ENCODE measurements at regions not wholly inside any gene's neighbourhood (a gene's known extent, or its start where the extent isn't known, plus 50 kb on each side); places are given as distances from the start of the nearest gene placed in this dataset.

DNA sequence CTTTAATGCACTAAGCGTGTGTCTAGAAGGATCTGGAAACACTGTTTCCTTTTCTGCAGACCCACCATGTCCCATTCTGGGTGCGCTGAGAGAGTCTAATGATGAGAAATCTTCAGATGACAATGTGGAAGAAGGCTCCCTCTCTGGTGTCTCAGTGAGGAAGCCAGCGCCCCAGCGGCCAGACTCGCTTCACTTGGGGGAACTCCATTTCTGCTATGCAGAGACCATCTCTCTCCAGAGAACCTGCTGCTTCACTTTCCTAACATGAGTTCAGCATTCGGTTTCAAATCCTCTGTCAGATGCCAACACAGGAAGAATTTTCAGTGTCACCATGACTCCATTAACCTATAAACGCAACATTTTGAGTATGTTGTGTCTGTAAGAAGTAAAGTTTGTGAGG is 121.8 kb downstream of the SYF2 start:
- Histone ChIP-seq H3K4me3 (ENCODE audit: low read length) (no peak overlapping the region), H3K9me3 (replicated peaks; ENCODE audit: insufficient read depth, low read length) (no peaks in the 10 kb centered on the region), H3K4me2 (ENCODE audit: low read depth, low read length) (no peak overlapping the region), H3K79me2 (ENCODE audit: low read length) (no peaks in the 10 kb centered on the region), H3F3A (ENCODE audit: insufficient read depth, low read length) (0 out of 2 replicates have a peak, but pooled peaks cover 3% of the 10 kb centered on the region), H2AFZ (ENCODE audit: low read length) (no peak overlapping the region), H3K27me3 (replicated peaks; ENCODE audit: insufficient read depth, low read length) (no peaks in the 10 kb centered on the region), H4K20me1 (ENCODE audit: insufficient read depth, low read length) (no peaks in the 10 kb centered on the region), H3K9me2 (replicated peaks; ENCODE audit: insufficient read depth, low read length) (no peaks in the 10 kb centered on the region), H3K9ac (ENCODE audit: low read length) (no peak overlapping the region), H3K4me1 (ENCODE audit: low read length) (no peaks in the 10 kb centered on the region), H3K36me3 (replicated peaks; ENCODE audit: insufficient read depth, low read length) (no peaks in the 10 kb centered on the region), H3K27ac (ENCODE audit: low read length) (no peak overlapping the region)
- TF ChIP-seq EZH2 (optimal IDR thresholded peaks at IDR 0.05; ENCODE audit: low read depth, low read length) (no peak), EZH2phosphoT487 (IDR thresholded peaks at IDR 0.05; ENCODE audit: low read length) (no peak)
- TF ChIP-seq, protein P1, sequence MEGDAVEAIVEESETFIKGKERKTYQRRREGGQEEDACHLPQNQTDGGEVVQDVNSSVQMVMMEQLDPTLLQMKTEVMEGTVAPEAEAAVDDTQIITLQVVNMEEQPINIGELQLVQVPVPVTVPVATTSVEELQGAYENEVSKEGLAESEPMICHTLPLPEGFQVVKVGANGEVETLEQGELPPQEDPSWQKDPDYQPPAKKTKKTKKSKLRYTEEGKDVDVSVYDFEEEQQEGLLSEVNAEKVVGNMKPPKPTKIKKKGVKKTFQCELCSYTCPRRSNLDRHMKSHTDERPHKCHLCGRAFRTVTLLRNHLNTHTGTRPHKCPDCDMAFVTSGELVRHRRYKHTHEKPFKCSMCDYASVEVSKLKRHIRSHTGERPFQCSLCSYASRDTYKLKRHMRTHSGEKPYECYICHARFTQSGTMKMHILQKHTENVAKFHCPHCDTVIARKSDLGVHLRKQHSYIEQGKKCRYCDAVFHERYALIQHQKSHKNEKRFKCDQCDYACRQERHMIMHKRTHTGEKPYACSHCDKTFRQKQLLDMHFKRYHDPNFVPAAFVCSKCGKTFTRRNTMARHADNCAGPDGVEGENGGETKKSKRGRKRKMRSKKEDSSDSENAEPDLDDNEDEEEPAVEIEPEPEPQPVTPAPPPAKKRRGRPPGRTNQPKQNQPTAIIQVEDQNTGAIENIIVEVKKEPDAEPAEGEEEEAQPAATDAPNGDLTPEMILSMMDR (IDR thresholded peaks at IDR 0.05; ENCODE audit: low read length) = no peak
- no peak for DNase-seq

DNA sequence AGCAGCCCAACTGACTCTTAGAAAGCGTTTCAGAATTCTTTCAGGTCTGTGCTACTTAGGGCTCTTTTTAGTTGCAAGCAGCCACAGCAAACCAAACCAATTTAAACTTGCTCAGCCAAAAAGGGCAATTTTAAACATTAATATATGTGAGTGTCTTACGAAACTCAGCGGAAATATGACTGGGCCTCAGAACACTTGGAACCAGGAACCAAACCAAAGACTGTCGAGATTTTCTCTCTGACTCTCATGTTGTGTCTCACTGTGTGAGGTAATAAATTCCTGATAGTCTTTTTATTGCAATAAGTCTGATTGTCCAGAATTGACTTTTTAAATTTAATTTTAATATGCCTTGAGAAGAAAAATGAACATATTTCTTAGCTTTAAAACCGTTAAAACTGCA is 122.3 kb downstream of the SYF2 start:
- Histone ChIP-seq H3K27ac (ENCODE audit: low read length) (no peak overlapping the region), H3K79me2 (ENCODE audit: low read length) (no peaks in the 10 kb centered on the region), H3K9me3 (replicated peaks; ENCODE audit: insufficient read depth, low read length) (no peaks in the 10 kb centered on the region), H3K9me2 (replicated peaks; ENCODE audit: insufficient read depth, low read length) (no peaks in the 10 kb centered on the region), H3K9ac (ENCODE audit: low read length) (no peak overlapping the region), H3K4me1 (ENCODE audit: low read length) (no peaks in the 10 kb centered on the region), H3K27me3 (replicated peaks; ENCODE audit: insufficient read depth, low read length) (no peaks in the 10 kb centered on the region), H3K4me2 (ENCODE audit: low read depth, low read length) (no peak overlapping the region), H3K4me3 (ENCODE audit: low read length) (no peak overlapping the region), H3K36me3 (replicated peaks; ENCODE audit: insufficient read depth, low read length) (no peaks in the 10 kb centered on the region), H2AFZ (ENCODE audit: low read length) (no peak overlapping the region), H3F3A (ENCODE audit: insufficient read depth, low read length) (0 out of 2 replicates have a peak, but pooled peaks cover 3% of the 10 kb centered on the region), H4K20me1 (ENCODE audit: insufficient read depth, low read length) (no peaks in the 10 kb centered on the region)
- no peak for TF ChIP-seq EZH2 (optimal IDR thresholded peaks at IDR 0.05; ENCODE audit: low read depth, low read length)
- TF ChIP-seq, protein P1 (IDR thresholded peaks at IDR 0.05; ENCODE audit: low read length) = no peak
- no peak for TF ChIP-seq EZH2phosphoT487 (IDR thresholded peaks at IDR 0.05; ENCODE audit: low read length)
- DNase-seq = no peak

DNA sequence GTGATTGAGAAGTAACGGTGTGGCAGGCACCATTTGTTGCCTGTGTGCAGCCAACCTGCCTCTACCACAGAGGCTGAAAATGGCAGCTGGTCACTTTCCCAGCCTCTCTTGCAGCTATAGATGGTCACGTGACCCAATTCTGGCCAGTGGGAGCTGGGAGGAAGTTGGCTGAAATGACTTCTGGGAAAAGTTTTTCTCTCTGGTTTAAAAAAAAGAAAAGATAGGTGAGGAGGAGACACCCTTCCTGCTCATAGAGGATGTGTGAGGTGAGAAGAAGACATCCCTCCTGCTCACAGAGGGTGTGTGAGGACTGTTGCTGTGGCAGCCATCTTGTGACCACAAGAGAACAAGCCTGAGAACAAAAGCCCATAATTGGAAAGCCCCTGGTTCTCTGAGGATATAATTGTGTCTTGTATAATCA is 122.8 kb downstream of the SYF2 start:
- H3K4me3 ChIP-seq (ENCODE audit: low read length) = no peak overlapping the region
- no peak overlapping the region for H3K4me2 ChIP-seq (ENCODE audit: low read depth, low read length)
- no peak overlapping the region for H3K27ac ChIP-seq (ENCODE audit: low read length)
- H2AFZ ChIP-seq (ENCODE audit: low read length) = no peak overlapping the region
- no peaks in the 10 kb centered on the region for H4K20me1 ChIP-seq (ENCODE audit: insufficient read depth, low read length)
- TF ChIP-seq EZH2phosphoT487 (IDR thresholded peaks at IDR 0.05; ENCODE audit: low read length) = no peak
- TF ChIP-seq, protein P1 (IDR thresholded peaks at IDR 0.05; ENCODE audit: low read length) = no peak
- no peak for TF ChIP-seq EZH2 (optimal IDR thresholded peaks at IDR 0.05; ENCODE audit: low read depth, low read length)
- 0 out of 2 replicates have a peak, but pooled peaks cover 3% of the 10 kb centered on the region for H3F3A ChIP-seq (ENCODE audit: insufficient read depth, low read length)
- H3K9me3 ChIP-seq (replicated peaks; ENCODE audit: insufficient read depth, low read length) = no peaks in the 10 kb centered on the region
- no peaks in the 10 kb centered on the region for H3K4me1 ChIP-seq (ENCODE audit: low read length)
- no peaks in the 10 kb centered on the region for H3K36me3 ChIP-seq (replicated peaks; ENCODE audit: insufficient read depth, low read length)
- H3K79me2 ChIP-seq (ENCODE audit: low read length) = no peaks in the 10 kb centered on the region
- H3K9ac ChIP-seq (ENCODE audit: low read length) = no peak overlapping the region
- no peaks in the 10 kb centered on the region for H3K27me3 ChIP-seq (replicated peaks; ENCODE audit: insufficient read depth, low read length)
- DNase-seq = peak; percentile 19
- H3K9me2 ChIP-seq (replicated peaks; ENCODE audit: insufficient read depth, low read length) = no peaks in the 10 kb centered on the region

Measured in MM.1S (cell line).